ENCODE measurements at regions not wholly inside any gene's neighbourhood (a gene's known extent, or its start where the extent isn't known, plus 50 kb on each side); places are given as distances from the start of the nearest gene placed in this dataset.
"Not testable (repeated sequence)": the region's sequence is repeated elsewhere in the genome, so short reads cannot be mapped to it uniquely, and the experiment has no call there.

GRCh38 chr2:16393500-16394071 is 272.0 kb downstream of the CYRIA start:
- no peak for DNase-seq (ENCODE audit: low spot score)

GRCh38 chr2:16392647-16393499 is 272.8 kb downstream of the CYRIA start:
- DNase-seq (ENCODE audit: low spot score) = no peak

- no peak for DNase-seq (ENCODE audit: low spot score)
These were observed 273.6 kb downstream of the CYRIA start for GRCh38 chr2:16391986-16392385.

- DNase-seq (ENCODE audit: low spot score) = no peak
These were observed 275.1 kb downstream of the CYRIA start for GRCh38 chr2:16390561-16390960.

- no peak for DNase-seq (ENCODE audit: low spot score)
These were observed 276.0 kb downstream of the CYRIA start for GRCh38 chr2:16389611-16390010.

GRCh38 chr2:16388199-16388830 is 277.3 kb downstream of the CYRIA start:
- not testable (repeated sequence) for DNase-seq (ENCODE audit: low spot score)

- DNase-seq (ENCODE audit: low spot score) = no peak
These were observed 278.1 kb downstream of the CYRIA start for GRCh38 chr2:16387461-16387984.

- DNase-seq (ENCODE audit: low spot score) = no peak
These were observed 279.2 kb downstream of the CYRIA start for GRCh38 chr2:16386431-16386830.

GRCh38 chr2:16386031-16386430 is 279.6 kb downstream of the CYRIA start:
- no peak for DNase-seq (ENCODE audit: low spot score)

- DNase-seq (ENCODE audit: low spot score) = no peak
These were observed 280.3 kb downstream of the CYRIA start for GRCh38 chr2:16385341-16385740.

GRCh38 chr2:16383411-16383810 is 282.2 kb downstream of the CYRIA start:
- no peak for DNase-seq (ENCODE audit: low spot score)

GRCh38 chr2:16382451-16382850 is 283.2 kb downstream of the CYRIA start:
- no peak for DNase-seq (ENCODE audit: low spot score)

- no peak for DNase-seq (ENCODE audit: low spot score)
These were observed 284.1 kb downstream of the CYRIA start for GRCh38 chr2:16381511-16381910.

- DNase-seq (ENCODE audit: low spot score) = not testable (repeated sequence)
These were observed 285.7 kb downstream of the CYRIA start for GRCh38 chr2:16379901-16380300.

- DNase-seq (ENCODE audit: low spot score) = not testable (repeated sequence)
These were observed 286.6 kb downstream of the CYRIA start for GRCh38 chr2:16379061-16379460.

GRCh38 chr2:16378031-16378430 is 287.6 kb downstream of the CYRIA start:
- DNase-seq (ENCODE audit: low spot score) = no peak

- no peak for DNase-seq (ENCODE audit: low spot score)
These were observed 289.7 kb downstream of the CYRIA start for GRCh38 chr2:16375981-16376380.

- no peak for DNase-seq (ENCODE audit: low spot score)
These were observed 290.3 kb downstream of the CYRIA start for GRCh38 chr2:16375351-16375750.

GRCh38 chr2:16374671-16375070 is 291.0 kb downstream of the CYRIA start:
- DNase-seq (ENCODE audit: low spot score) = no peak

GRCh38 chr2:16373341-16373740 is 292.3 kb downstream of the CYRIA start:
- no peak for DNase-seq (ENCODE audit: low spot score)

- DNase-seq (ENCODE audit: low spot score) = no peak
These were observed 293.9 kb downstream of the CYRIA start for GRCh38 chr2:16371751-16372150.

- DNase-seq (ENCODE audit: low spot score) = no peak
These were observed 296.7 kb downstream of the CYRIA start for GRCh38 chr2:16368951-16369350.

- no peak for DNase-seq (ENCODE audit: low spot score)
These were observed 297.3 kb downstream of the CYRIA start for GRCh38 chr2:16368328-16368727.

Data from ecto neural progenitor cell (in vitro differentiated cells).